ENCODE measurements at regions not wholly inside any gene's neighbourhood (a gene's known extent, or its start where the extent isn't known, plus 50 kb on each side); places are given as distances from the start of the nearest gene placed in this dataset.

DNA sequence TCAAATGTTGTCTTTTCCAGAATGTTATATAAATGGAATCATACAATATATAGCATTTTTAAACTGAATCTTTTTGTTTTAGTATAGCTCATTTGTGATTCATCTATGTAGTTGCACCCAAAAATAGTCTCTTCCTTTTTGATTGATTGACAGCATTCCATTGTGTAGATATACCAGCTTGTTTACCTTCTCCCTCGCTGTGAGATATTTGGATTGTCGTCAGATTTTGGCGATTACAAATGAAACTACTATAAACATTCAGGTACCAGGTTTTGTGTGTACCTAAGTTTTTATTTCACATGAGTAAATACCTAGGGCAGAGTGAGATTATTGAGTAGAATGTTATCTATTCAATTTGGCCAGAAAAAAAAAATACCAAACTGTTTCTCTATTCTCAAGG, 584.7 kb upstream of the SORCS1 start:
- TF ChIP-seq, protein P1, sequence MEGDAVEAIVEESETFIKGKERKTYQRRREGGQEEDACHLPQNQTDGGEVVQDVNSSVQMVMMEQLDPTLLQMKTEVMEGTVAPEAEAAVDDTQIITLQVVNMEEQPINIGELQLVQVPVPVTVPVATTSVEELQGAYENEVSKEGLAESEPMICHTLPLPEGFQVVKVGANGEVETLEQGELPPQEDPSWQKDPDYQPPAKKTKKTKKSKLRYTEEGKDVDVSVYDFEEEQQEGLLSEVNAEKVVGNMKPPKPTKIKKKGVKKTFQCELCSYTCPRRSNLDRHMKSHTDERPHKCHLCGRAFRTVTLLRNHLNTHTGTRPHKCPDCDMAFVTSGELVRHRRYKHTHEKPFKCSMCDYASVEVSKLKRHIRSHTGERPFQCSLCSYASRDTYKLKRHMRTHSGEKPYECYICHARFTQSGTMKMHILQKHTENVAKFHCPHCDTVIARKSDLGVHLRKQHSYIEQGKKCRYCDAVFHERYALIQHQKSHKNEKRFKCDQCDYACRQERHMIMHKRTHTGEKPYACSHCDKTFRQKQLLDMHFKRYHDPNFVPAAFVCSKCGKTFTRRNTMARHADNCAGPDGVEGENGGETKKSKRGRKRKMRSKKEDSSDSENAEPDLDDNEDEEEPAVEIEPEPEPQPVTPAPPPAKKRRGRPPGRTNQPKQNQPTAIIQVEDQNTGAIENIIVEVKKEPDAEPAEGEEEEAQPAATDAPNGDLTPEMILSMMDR (conservative IDR thresholded peaks at IDR 0.05; ENCODE audit: low read depth, low read length), result no peak
- TF ChIP-seq EZH2phosphoT487 (IDR thresholded peaks at IDR 0.05; ENCODE audit: borderline replicate concordance, low read length) (no peak), EZH2 (IDR thresholded peaks at IDR 0.05; ENCODE audit: low read length, unreplicated experiment) (no peak)
